Keratinocyte (primary cell): ENCODE measurements at regions not wholly inside any gene's neighbourhood (a gene's known extent, or its start where the extent isn't known, plus 50 kb on each side); places are given as distances from the start of the nearest gene placed in this dataset.

Source experiments
- DNase-seq: peaks from one replicate; pipeline ENCODE4 v3.0.0-alpha.2; 2011; ENCODE audit warnings: low read depth, missing footprints, low spot score
- FAIRE-seq: peaks from 2 replicates; lab custom pipeline; 2011; peaks lifted over from hg19 to GRCh38; lab: Jason Lieb, UNC
- H2AFZ ChIP-seq: 2 replicates; pipeline ENCODE4 v1.6.0; 2012; ENCODE audit warnings: low read length, control low read depth, inconsistent platforms; ENCODE audit not compliant: control insufficient read depth
- H3K27ac ChIP-seq: 2 replicates; pipeline ENCODE4 v1.5.1; 2011; ENCODE audit warnings: low read length; ENCODE audit not compliant: control insufficient read depth, insufficient read depth
- H3K27me3 ChIP-seq: 3 replicates; pipeline ENCODE4 v1.6.0; 2011; ENCODE audit warnings: low read length; ENCODE audit not compliant: control insufficient read depth, insufficient read depth; ENCODE audit errors: extremely low read depth
- H3K36me3 ChIP-seq, 2 experiments: 2 replicates in 1 of 2; 3 replicates in 1 of 2; pipeline ENCODE4 v1.5.1; 2011; ENCODE audit warnings: low read length in 2 of 2, mild to moderate bottlenecking in 1 of 2; ENCODE audit not compliant: control insufficient read depth in 2 of 2, insufficient read depth in 2 of 2; ENCODE audit errors: extremely low read depth in 1 of 2
- H3K4me1 ChIP-seq: 3 replicates; pipeline ENCODE4 v1.5.1; 2011; ENCODE audit warnings: low read length; ENCODE audit not compliant: control insufficient read depth, insufficient read depth; ENCODE audit errors: extremely low read depth
- H3K4me2 ChIP-seq: 3 replicates; pipeline ENCODE4 v1.6.0; 2011; ENCODE audit warnings: low read depth, low read length; ENCODE audit not compliant: control insufficient read depth, insufficient read depth; ENCODE audit errors: extremely low read depth
- H3K4me3 ChIP-seq, 3 experiments: fragments of 200-600 bp in 1 of 3; sonication (generic) in 1 of 3; 2 replicates in 2 of 3; 3 replicates in 1 of 3; pipeline ENCODE4 v1.5.1; 2011 to 2016; ENCODE audit warnings: low read length in 3 of 3, mild to moderate bottlenecking in 3 of 3, control low read depth in 2 of 3, inconsistent platforms in 1 of 3, low read depth in 1 of 3, mixed read lengths in 1 of 3, mixed run types in 1 of 3, moderate library complexity in 1 of 3; ENCODE audit not compliant: control insufficient read depth in 2 of 3, insufficient read depth in 2 of 3; ENCODE audit errors: extremely low read depth in 1 of 3
- H3K79me2 ChIP-seq: 2 replicates; pipeline ENCODE4 v1.6.0; 2012; ENCODE audit warnings: low read length; ENCODE audit not compliant: control insufficient read depth, insufficient read depth
- H3K9ac ChIP-seq: 3 replicates; pipeline ENCODE4 v1.6.0; 2011; ENCODE audit warnings: low read length; ENCODE audit not compliant: control insufficient read depth, insufficient read depth; ENCODE audit errors: extremely low read depth
- H3K9me1 ChIP-seq: 3 replicates; pipeline ENCODE4 v1.6.0; 2011; ENCODE audit warnings: low read length; ENCODE audit not compliant: control insufficient read depth, insufficient read depth; ENCODE audit errors: extremely low read depth
- H3K9me3 ChIP-seq: 2 replicates; pipeline ENCODE4 v1.5.1; 2012; ENCODE audit warnings: low read depth, low read length; ENCODE audit not compliant: control insufficient read depth
- H4K20me1 ChIP-seq: 3 replicates; pipeline ENCODE4 v1.6.0; 2011; ENCODE audit warnings: low read length; ENCODE audit not compliant: control insufficient read depth, insufficient read depth; ENCODE audit errors: extremely low read depth
- CTCF ChIP-seq, 3 experiments: IDR thresholded peaks in 1 of 3; conservative IDR thresholded peaks in 1 of 3; optimal IDR thresholded peaks in 1 of 3; 2 replicates in 2 of 3; 3 replicates in 1 of 3; pipeline versions ENCODE3 to v1.5.1; 2011; ENCODE audit warnings: low read length in 3 of 3, mild to moderate bottlenecking in 3 of 3, moderate library complexity in 2 of 3, control low read depth in 1 of 3, inconsistent platforms in 1 of 3; ENCODE audit not compliant: insufficient read depth in 2 of 3; ENCODE audit errors: extremely low read depth in 1 of 3
- EZH2 ChIP-seq: IDR thresholded peaks from one replicate; pipeline ENCODE4 v1.6.1; 2012; ENCODE audit warnings: inconsistent platforms, mild to moderate bottlenecking, low read length, moderate library complexity
- dilution Hi-C: fragments of 300-500 bp; cut with MboI; formaldehyde crosslinking; loops from one replicate; pipeline ENCODE4 v1.7.0; 2020; ENCODE audit warnings: low sequenced_read_pairs; ENCODE audit not compliant: extremely low pct_ligation_motif_present

- Histone ChIP-seq H3K27ac (no peak overlapping the region), H3K4me1 (no peaks in the 10 kb centered on the region), H3K9ac (no peak overlapping the region), H3K9me1 (no peaks in the 10 kb centered on the region), H3K4me2 (no peak overlapping the region), H3K36me3 (no peaks in the 10 kb centered on the region), H2AFZ (no peak overlapping the region), H3K9me3 (no peaks in the 10 kb centered on the region), H3K4me3 (no peak overlapping the region), H4K20me1 (no peaks in the 10 kb centered on the region), H3K79me2 (no peaks in the 10 kb centered on the region), H3K27me3 (no peaks in the 10 kb centered on the region)
- peak; percentile 34 for FAIRE-seq
- TF ChIP-seq EZH2: no peak
- peak; percentile 33 to 41 (median 40) for TF ChIP-seq CTCF (optimal IDR thresholded peaks at IDR 0.05 in 1 of 3, IDR thresholded peaks at IDR 0.05 in 1 of 3, conservative IDR thresholded peaks at IDR 0.05 in 1 of 3; ENCODE audit: extremely low read depth in 1 of 3, insufficient read depth in 2 of 3, low read length in 3 of 3)
- dilution Hi-C loops: no loop called here
- DNase-seq: no peak
Measured at GRCh38 chr2:195498176-195498575, 158.8 kb upstream of the SLC39A10 start.

GRCh38 chr2:195496991-195497390 lies 160.0 kb upstream of the SLC39A10 start:
- DNase-seq (no peak), FAIRE-seq (no peak)
- dilution Hi-C loops: no loop called here
- Histone ChIP-seq H3K27ac (no peak overlapping the region), H3K36me3 (no peaks in the 10 kb centered on the region), H3K79me2 (no peaks in the 10 kb centered on the region), H3K9me3 (no peaks in the 10 kb centered on the region), H4K20me1 (no peaks in the 10 kb centered on the region), H3K4me2 (no peak overlapping the region), H3K27me3 (no peaks in the 10 kb centered on the region), H3K4me1 (no peaks in the 10 kb centered on the region), H3K4me3 (no peak overlapping the region), H2AFZ (no peak overlapping the region), H3K9ac (no peak overlapping the region), H3K9me1 (no peaks in the 10 kb centered on the region)
- TF ChIP-seq CTCF (optimal IDR thresholded peaks at IDR 0.05 in 1 of 3, IDR thresholded peaks at IDR 0.05 in 1 of 3, conservative IDR thresholded peaks at IDR 0.05 in 1 of 3; ENCODE audit: extremely low read depth in 1 of 3, insufficient read depth in 2 of 3, low read length in 3 of 3) (no peak), EZH2 (no peak)
